Adrenal gland (tissue), 5 donors: ENCODE measurements at regions not wholly inside any gene's neighbourhood (a gene's known extent, or its start where the extent isn't known, plus 50 kb on each side); places are given as distances from the start of the nearest gene placed in this dataset.

Experiments
- CTCF ChIP-seq, 6 experiments: fragments of 450-650 bp in 4 of 6; fragments of 200-600 bp in 2 of 6; sonication (generic) in 1 of 6; IDR thresholded peaks; 1 replicate in 5 of 6; 2 replicates in 1 of 6; pipeline versions ENCODE4 v1.5.1 to v1.8.0; 2016 to 2021; ENCODE audit warnings: antibody characterized with exemption in 6 of 6, mild to moderate bottlenecking in 2 of 6, moderate library complexity in 1 of 6
- POLR2A ChIP-seq, 2 donors: fragments of 450-650 bp; IDR thresholded peaks; one replicate each; pipeline ENCODE4 v1.6.1; 2017; ENCODE audit warnings: antibody characterized with exemption in 2 of 2, mild to moderate bottlenecking in 2 of 2, moderate library complexity in 1 of 2
- donor health status: DM: no; HTN: no; CAD: no.

GRCh38 chr2:81097361-81097760 lies 792.8 kb upstream of the LRRTM1 start:
- TF ChIP-seq CTCF (IDR thresholded peaks at IDR 0.05) (no peak), POLR2A (IDR thresholded peaks at IDR 0.05) (no peak)
